ENCODE measurements at regions not wholly inside any gene's neighbourhood (a gene's known extent, or its start where the extent isn't known, plus 50 kb on each side); places are given as distances from the start of the nearest gene placed in this dataset.

DNA sequence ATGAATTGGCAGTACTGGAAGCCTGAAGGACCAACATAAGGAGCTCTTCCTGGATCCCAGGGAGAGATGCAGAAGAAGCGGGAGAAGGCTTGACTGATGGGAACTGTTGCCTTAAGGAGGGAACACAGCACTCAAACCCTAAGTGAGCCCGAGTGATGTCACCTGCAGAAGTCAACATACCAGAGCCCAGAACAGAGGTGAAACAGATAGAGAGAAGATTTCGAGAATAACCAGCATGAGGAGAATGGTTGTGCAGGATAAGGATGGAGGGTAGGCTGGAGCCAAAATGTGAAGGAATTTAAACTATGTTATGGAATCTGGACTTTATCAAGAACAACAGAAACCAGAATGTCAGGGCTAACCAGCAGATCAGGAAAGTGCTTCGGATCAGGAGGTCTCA lies 463.1 kb upstream of the DDX18 start:
- Histone ChIP-seq H3K27ac (ENCODE audit: low read depth, low read length, poor library complexity, severe bottlenecking) (no peak overlapping the region), H3K4me1 (ENCODE audit: insufficient read depth, low read length, poor library complexity, severe bottlenecking) (no peaks in the 10 kb centered on the region), H3K4me2 (ENCODE audit: low read length) (no peak overlapping the region), H3K36me3 (ENCODE audit: insufficient read depth, low read length) (no peaks in the 10 kb centered on the region), H3K9me3 (ENCODE audit: low read length) (no peaks in the 10 kb centered on the region), H2AFZ (ENCODE audit: low read length) (no peak overlapping the region), H3K4me3 (ENCODE audit: low read depth, low read length, poor library complexity, severe bottlenecking) (no peak overlapping the region), H3K79me2 (ENCODE audit: insufficient read depth, low read depth, low read length) (no peaks in the 10 kb centered on the region), H4K20me1 (ENCODE audit: insufficient read depth, low read length) (no peaks in the 10 kb centered on the region), H3K9me2 (ENCODE audit: insufficient read depth, low read length) (no peaks in the 10 kb centered on the region)
- intact Hi-C loops (cut with micrococcal nuclease; ENCODE audit: unreplicated experiment) = no loop called here
- CTCF ChIA-PET (ENCODE audit: unreplicated experiment) = no interaction called here
- DNase-seq (ENCODE audit: low spot score) = no peak
- POLR2A ChIA-PET = no interaction called here
- TF ChIP-seq, protein P1, sequence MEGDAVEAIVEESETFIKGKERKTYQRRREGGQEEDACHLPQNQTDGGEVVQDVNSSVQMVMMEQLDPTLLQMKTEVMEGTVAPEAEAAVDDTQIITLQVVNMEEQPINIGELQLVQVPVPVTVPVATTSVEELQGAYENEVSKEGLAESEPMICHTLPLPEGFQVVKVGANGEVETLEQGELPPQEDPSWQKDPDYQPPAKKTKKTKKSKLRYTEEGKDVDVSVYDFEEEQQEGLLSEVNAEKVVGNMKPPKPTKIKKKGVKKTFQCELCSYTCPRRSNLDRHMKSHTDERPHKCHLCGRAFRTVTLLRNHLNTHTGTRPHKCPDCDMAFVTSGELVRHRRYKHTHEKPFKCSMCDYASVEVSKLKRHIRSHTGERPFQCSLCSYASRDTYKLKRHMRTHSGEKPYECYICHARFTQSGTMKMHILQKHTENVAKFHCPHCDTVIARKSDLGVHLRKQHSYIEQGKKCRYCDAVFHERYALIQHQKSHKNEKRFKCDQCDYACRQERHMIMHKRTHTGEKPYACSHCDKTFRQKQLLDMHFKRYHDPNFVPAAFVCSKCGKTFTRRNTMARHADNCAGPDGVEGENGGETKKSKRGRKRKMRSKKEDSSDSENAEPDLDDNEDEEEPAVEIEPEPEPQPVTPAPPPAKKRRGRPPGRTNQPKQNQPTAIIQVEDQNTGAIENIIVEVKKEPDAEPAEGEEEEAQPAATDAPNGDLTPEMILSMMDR (conservative IDR thresholded peaks at IDR 0.05; ENCODE audit: low read length) = no peak
- TF ChIP-seq EZH2phosphoT487 (IDR thresholded peaks at IDR 0.05; ENCODE audit: borderline replicate concordance, low read depth, low read length) = no peak
- BruUV-seq (replicated peaks) = no TSS peak

DNA sequence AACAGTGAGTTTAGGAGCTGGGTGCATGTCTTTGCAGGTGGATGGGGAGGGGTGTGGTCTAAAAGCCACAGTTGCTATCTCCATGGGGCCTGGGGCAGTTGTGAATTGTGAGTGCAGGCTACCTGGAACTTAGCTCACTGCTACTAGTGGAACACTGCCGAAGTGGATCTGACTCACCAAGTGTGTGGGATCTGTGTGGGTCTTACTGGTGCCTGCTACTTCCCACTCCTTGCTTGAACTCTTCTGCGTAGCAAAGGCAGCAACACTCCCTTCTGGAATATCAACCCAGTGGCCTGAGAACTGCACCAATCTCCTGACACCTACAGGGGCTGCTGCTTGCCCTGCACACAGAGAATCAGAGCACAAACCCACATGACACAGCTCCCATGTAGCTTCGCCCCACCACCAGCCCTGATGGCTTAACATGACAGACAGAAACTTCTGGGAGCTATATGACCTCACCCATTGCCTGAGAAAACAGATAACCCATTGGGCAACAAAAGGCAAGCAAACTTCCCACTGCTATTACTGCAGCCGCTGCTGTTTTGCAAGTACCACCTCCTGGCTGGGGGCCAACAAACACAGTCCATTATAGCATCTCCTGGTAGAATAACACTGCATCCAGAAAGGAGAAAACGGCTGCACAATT lies 455.1 kb upstream of the DDX18 start:
- no peak for DNase-seq (ENCODE audit: low spot score)
- BruUV-seq (replicated peaks) = no TSS peak

DNA sequence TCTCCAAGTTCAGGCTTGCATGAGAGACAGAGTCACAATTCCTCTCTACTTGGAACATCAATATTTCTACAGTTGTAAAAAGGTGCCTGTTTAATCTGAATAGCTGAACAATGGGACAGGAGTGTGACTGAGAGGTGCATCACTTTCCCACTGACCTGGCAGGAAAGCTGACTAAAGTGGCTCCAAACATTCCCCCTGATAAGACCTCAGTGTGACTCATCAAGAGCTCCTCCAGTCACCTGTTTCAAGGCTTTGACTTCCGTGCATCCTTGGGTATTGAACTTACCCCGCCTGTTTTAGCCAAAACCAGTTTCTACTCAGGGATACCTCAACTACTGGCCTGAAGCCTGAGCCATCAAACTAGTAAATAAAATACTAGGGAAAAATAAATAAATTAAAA lies 453.9 kb upstream of the DDX18 start:
- Histone ChIP-seq H3K4me2 (ENCODE audit: low read length) (no peak overlapping the region), H3K4me1 (ENCODE audit: insufficient read depth, low read length, poor library complexity, severe bottlenecking) (no peaks in the 10 kb centered on the region), H3K9me3 (ENCODE audit: low read length) (no peaks in the 10 kb centered on the region), H3K36me3 (ENCODE audit: insufficient read depth, low read length) (no peaks in the 10 kb centered on the region), H3K79me2 (ENCODE audit: insufficient read depth, low read depth, low read length) (no peaks in the 10 kb centered on the region), H4K20me1 (ENCODE audit: insufficient read depth, low read length) (no peaks in the 10 kb centered on the region), H3K9me2 (ENCODE audit: insufficient read depth, low read length) (no peaks in the 10 kb centered on the region), H3K4me3 (ENCODE audit: low read depth, low read length, poor library complexity, severe bottlenecking) (no peak overlapping the region), H2AFZ (ENCODE audit: low read length) (no peak overlapping the region), H3K27ac (ENCODE audit: low read depth, low read length, poor library complexity, severe bottlenecking) (no peak overlapping the region)
- ChIA-PET CTCF (ENCODE audit: unreplicated experiment) (no interaction called here), POLR2A (interaction anchor here (0.8 kb wide), 1 partner anchor 486 kb away, joined by 3 read pairs; no protein-coding TSS in a partner anchor)
- TF ChIP-seq, protein P1 (conservative IDR thresholded peaks at IDR 0.05; ENCODE audit: low read length) = no peak
- no peak for TF ChIP-seq EZH2phosphoT487 (IDR thresholded peaks at IDR 0.05; ENCODE audit: borderline replicate concordance, low read depth, low read length)
- intact Hi-C loops (cut with micrococcal nuclease; ENCODE audit: unreplicated experiment) = no loop called here
- DNase-seq (ENCODE audit: low spot score) = no peak
- BruUV-seq (replicated peaks) = no TSS peak

More for the DNA sequence above, 455.1 kb upstream of the DDX18 start:
- Histone ChIP-seq H3K4me3 (ENCODE audit: low read depth, low read length, poor library complexity, severe bottlenecking) (no peak overlapping the region), H3K4me1 (ENCODE audit: insufficient read depth, low read length, poor library complexity, severe bottlenecking) (no peaks in the 10 kb centered on the region), H3K27ac (ENCODE audit: low read depth, low read length, poor library complexity, severe bottlenecking) (no peak overlapping the region), H3K36me3 (ENCODE audit: insufficient read depth, low read length) (no peaks in the 10 kb centered on the region), H3K4me2 (ENCODE audit: low read length) (no peak overlapping the region), H4K20me1 (ENCODE audit: insufficient read depth, low read length) (no peaks in the 10 kb centered on the region), H3K9me3 (ENCODE audit: low read length) (no peaks in the 10 kb centered on the region), H3K79me2 (ENCODE audit: insufficient read depth, low read depth, low read length) (no peaks in the 10 kb centered on the region), H3K9me2 (ENCODE audit: insufficient read depth, low read length) (no peaks in the 10 kb centered on the region), H2AFZ (ENCODE audit: low read length) (no peak overlapping the region)
- TF ChIP-seq EZH2phosphoT487 (IDR thresholded peaks at IDR 0.05; ENCODE audit: borderline replicate concordance, low read depth, low read length) = no peak
- TF ChIP-seq, protein P1 (conservative IDR thresholded peaks at IDR 0.05; ENCODE audit: low read length) = no peak
- intact Hi-C loops (cut with micrococcal nuclease; ENCODE audit: unreplicated experiment) = no loop called here
- POLR2A ChIA-PET = no interaction called here
- CTCF ChIA-PET (ENCODE audit: unreplicated experiment) = no interaction called here
